ENCODE measurements at regions not wholly inside any gene's neighbourhood (a gene's known extent, or its start where the extent isn't known, plus 50 kb on each side); places are given as distances from the start of the nearest gene placed in this dataset.
A peak's percentile ranks its signal among the peaks of the same experiment; 100 is the strongest.
"Not testable (repeated sequence)": the region's sequence is repeated elsewhere in the genome, so short reads cannot be mapped to it uniquely, and the experiment has no call there.

DNA sequence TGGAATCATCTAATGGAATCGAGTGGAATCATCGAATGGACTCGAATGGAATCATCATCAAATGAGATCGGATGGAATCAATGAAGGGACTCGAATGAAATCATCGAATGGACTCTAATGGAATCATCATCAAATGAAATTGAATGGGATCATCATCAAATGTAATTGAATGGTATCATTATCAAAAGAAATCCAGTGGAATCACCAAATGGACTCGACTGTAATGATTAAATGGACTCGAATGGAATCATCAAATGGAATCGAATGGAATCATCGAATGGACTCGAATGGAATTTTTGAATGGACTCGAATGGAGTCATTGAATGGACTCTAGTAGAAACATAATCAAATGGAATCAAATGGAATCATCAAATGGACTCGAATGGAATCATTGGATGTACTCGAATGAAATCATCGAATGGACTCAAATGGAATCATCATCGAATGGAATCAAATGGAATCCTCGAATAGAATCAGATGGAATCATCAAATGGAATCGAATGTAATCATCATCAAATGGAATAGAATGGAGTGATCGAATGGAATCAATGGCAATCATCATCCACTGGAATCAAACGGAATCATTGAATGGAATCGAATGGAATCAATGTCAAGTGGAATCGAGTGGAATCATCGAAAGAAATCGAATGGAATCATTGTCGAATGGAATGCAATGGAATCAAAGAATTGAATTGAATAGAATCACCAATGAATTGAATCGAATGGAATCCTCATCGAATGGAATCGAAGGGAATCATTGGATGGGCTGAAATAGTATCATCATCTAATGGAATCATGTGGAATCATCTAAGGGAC is 234.2 kb downstream of the SHCBP1 start:
- DNase-seq: peak; percentile 42 to 61 (median 49)
- H3K27me3 Mint-ChIP-seq; H3K4me3 ChIP-seq (ENCODE audit: low read length in 2 of 2); POLR2A ChIA-PET (ENCODE audit: partially characterized antibody); CTCF ChIA-PET (ENCODE audit: partially characterized antibody); H3K27me3 ChIP-seq (ENCODE audit: insufficient read depth, low read length); H3K4me3 Mint-ChIP-seq; H3K4me1 Mint-ChIP-seq; H3K27ac Mint-ChIP-seq; intact Hi-C loops (cut with micrococcal nuclease); H3K36me3 ChIP-seq (ENCODE audit: insufficient read depth, low read length); H3K27ac ChIP-seq (ENCODE audit: low read depth, low read length); H3K4me1 ChIP-seq (ENCODE audit: insufficient read depth, low read length); H3K9me3 ChIP-seq (ENCODE audit: control insufficient read depth in 1 of 2, low read length in 2 of 2): not testable (repeated sequence)
- Mint-ChIP-seq H3K9me3 (peaks cover 7 to 32% (median 27%) of the 10 kb centered on the region in 8 donors), H3K36me3 (peaks cover 10 to 14% of the 10 kb centered on the region in 2 donors)

GRCh38 chr16:46386110-46386771 is 234.9 kb downstream of the SHCBP1 start:
- H3K27ac Mint-ChIP-seq: not testable (repeated sequence)
- DNase-seq: peak in 3 of 5 donors; percentile 34 to 61 (median 52)

DNA sequence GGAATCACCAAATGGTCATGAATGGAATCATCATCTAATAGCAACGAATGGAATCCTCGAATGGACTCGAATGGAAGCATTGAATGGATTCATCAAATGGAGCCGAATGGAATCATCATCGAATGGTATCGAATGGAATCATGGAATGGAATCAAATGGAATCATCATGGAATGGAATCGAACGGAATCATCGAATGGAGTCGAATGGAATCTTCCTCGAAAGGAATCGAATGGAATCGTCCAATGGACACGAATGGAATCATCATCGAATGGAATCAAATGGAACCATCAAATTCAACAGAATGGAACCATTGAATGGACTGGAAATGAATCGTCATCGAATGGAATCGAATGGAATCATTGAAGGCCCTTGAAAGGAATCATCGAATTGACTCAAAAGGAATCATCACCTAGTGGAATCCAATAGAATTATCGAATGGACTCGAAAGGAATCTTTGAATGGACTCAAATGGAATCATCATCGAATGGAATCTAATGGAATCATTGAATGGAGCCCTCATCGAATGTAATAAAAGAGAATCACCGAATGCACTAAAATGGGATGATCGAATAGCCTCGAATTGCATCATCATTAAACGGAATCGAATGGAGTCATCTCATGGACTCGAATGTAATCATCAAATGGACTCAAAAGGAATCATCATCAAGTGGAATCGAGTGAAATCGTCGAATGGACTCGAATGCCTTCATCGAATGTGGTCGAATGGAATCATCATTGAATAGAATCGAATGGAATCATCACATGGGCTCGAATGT is 236.7 kb downstream of the SHCBP1 start:
- intact Hi-C loops (cut with micrococcal nuclease); H3K27me3 ChIP-seq (ENCODE audit: insufficient read depth, low read length); H3K4me1 ChIP-seq (ENCODE audit: insufficient read depth, low read length); H3K27ac ChIP-seq (ENCODE audit: low read depth, low read length); H3K9me3 ChIP-seq (ENCODE audit: control insufficient read depth in 1 of 2, low read length in 2 of 2); CTCF ChIA-PET (ENCODE audit: partially characterized antibody); H3K27me3 Mint-ChIP-seq; H3K36me3 ChIP-seq (ENCODE audit: insufficient read depth, low read length); H3K4me3 ChIP-seq (ENCODE audit: low read length in 2 of 2); POLR2A ChIA-PET (ENCODE audit: partially characterized antibody); H3K27ac Mint-ChIP-seq; H3K4me3 Mint-ChIP-seq; H3K4me1 Mint-ChIP-seq: not testable (repeated sequence)
- Mint-ChIP-seq H3K9me3 (peaks cover 5 to 37% (median 25%) of the 10 kb centered on the region in 8 donors), H3K36me3 (peaks cover 8 to 13% of the 10 kb centered on the region in 2 donors)
- peak in 2 of 5 donors; percentile 20 to 41 for DNase-seq

More at GRCh38 chr16:46386110-46386771, 234.9 kb downstream of the SHCBP1 start:
- intact Hi-C loops (cut with micrococcal nuclease); H3K27ac ChIP-seq (ENCODE audit: low read depth, low read length); H3K4me3 ChIP-seq (ENCODE audit: low read length in 2 of 2); H3K36me3 ChIP-seq (ENCODE audit: insufficient read depth, low read length); H3K4me1 Mint-ChIP-seq; CTCF ChIA-PET (ENCODE audit: partially characterized antibody); H3K9me3 ChIP-seq (ENCODE audit: control insufficient read depth in 1 of 2, low read length in 2 of 2); H3K4me3 Mint-ChIP-seq; H3K27me3 ChIP-seq (ENCODE audit: insufficient read depth, low read length); POLR2A ChIA-PET (ENCODE audit: partially characterized antibody); H3K27me3 Mint-ChIP-seq; H3K4me1 ChIP-seq (ENCODE audit: insufficient read depth, low read length): not testable (repeated sequence)
- peaks cover 7 to 35% (median 28%) of the 10 kb centered on the region in 8 donors for H3K9me3 Mint-ChIP-seq
- peaks cover 10 to 15% of the 10 kb centered on the region in 2 donors for H3K36me3 Mint-ChIP-seq

DNA sequence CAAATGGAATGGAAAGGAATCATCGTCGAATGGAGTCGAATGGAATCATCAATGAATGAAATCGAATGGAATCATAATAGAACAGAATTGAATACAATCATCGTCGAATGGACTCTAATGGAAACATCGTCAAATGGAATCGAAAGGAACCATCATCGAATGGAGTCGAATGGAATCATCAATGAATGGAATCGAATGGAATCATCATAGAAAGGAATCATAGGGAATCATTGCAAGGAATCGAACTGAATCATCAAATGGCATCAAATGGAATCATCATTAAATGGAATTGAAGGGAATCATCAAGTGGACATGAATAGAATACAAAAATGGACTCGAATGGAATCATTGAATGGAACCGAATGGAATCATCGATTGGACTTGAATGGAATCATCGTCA is 237.6 kb downstream of the SHCBP1 start:
- H3K4me3 Mint-ChIP-seq; POLR2A ChIA-PET (ENCODE audit: partially characterized antibody); H3K4me3 ChIP-seq (ENCODE audit: low read length in 2 of 2); CTCF ChIA-PET (ENCODE audit: partially characterized antibody); H3K27me3 ChIP-seq (ENCODE audit: insufficient read depth, low read length); H3K9me3 ChIP-seq (ENCODE audit: control insufficient read depth in 1 of 2, low read length in 2 of 2); H3K4me1 Mint-ChIP-seq; H3K4me1 ChIP-seq (ENCODE audit: insufficient read depth, low read length); DNase-seq; H3K36me3 ChIP-seq (ENCODE audit: insufficient read depth, low read length); H3K27ac Mint-ChIP-seq; intact Hi-C loops (cut with micrococcal nuclease); H3K27me3 Mint-ChIP-seq; H3K27ac ChIP-seq (ENCODE audit: low read depth, low read length): not testable (repeated sequence)
- H3K9me3 Mint-ChIP-seq: peaks cover 5 to 37% (median 25%) of the 10 kb centered on the region in 8 donors
- H3K36me3 Mint-ChIP-seq: peaks cover 8 to 13% of the 10 kb centered on the region in 2 donors

DNA sequence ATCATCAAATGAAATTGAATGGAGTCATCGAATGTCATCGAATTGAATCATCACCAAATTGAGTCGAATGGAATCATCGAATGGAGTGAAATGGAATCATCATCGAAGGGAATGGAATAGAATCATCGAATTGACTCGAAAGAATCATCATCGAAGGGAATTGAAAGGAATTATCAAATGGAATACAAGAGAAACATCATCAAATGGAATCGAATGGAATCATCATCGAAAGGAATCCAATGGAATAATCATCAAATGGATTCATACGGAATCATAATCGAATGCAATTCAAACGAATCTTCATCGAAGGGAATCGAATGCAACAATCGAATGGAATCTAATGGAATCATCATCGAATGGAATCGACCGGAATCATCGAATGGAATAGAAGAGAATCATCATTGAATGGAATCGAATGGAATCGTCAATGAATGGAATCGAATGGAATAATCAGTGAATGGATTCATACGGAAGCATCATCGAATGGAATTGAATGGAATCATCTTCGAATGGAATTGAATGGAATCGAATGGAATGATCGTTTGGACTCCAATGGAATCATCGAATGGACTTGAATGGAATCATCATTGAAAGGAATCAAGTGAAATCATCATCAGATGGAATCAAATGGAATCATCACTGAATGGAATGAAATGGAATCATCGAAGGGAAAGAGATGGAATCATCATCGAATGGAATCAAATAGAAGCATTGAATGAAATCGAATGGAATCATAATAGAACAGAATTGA is 238.2 kb downstream of the SHCBP1 start:
- H3K27ac ChIP-seq (ENCODE audit: low read depth, low read length); H3K27me3 Mint-ChIP-seq; H3K9me3 ChIP-seq (ENCODE audit: control insufficient read depth in 1 of 2, low read length in 2 of 2); CTCF ChIA-PET (ENCODE audit: partially characterized antibody); H3K4me3 ChIP-seq (ENCODE audit: low read length in 2 of 2); H3K4me1 ChIP-seq (ENCODE audit: insufficient read depth, low read length); POLR2A ChIA-PET (ENCODE audit: partially characterized antibody); H3K27me3 ChIP-seq (ENCODE audit: insufficient read depth, low read length); intact Hi-C loops (cut with micrococcal nuclease); H3K27ac Mint-ChIP-seq; H3K4me1 Mint-ChIP-seq; H3K4me3 Mint-ChIP-seq; H3K36me3 ChIP-seq (ENCODE audit: insufficient read depth, low read length): not testable (repeated sequence)
- peaks cover 5 to 36% (median 24%) of the 10 kb centered on the region in 8 donors for H3K9me3 Mint-ChIP-seq
- peak in 1 of 5 donors; percentile 12 for DNase-seq
- peaks cover 8 to 13% of the 10 kb centered on the region in 2 donors for H3K36me3 Mint-ChIP-seq

DNA sequence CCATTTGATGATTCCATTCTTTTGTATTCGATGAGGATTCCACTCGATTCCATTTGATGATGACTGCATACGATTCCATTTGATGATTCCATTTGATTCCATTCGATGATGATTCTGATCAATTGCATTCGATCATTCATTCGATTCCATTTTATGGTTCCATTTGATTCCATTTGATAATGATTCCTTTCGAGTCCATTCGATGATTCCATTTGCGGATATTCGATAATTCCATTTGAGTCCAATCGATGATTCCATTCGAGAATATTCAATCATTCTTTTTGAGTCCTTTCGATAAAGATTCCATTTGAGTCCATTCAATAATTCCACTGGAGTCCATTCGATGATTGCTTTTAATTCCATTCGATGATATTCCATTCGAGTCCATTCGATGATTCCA is 239.1 kb downstream of the SHCBP1 start:
- H3K27ac ChIP-seq (ENCODE audit: low read depth, low read length); DNase-seq; H3K4me1 Mint-ChIP-seq; POLR2A ChIA-PET (ENCODE audit: partially characterized antibody); H3K9me3 ChIP-seq (ENCODE audit: control insufficient read depth in 1 of 2, low read length in 2 of 2); H3K27ac Mint-ChIP-seq; H3K36me3 ChIP-seq (ENCODE audit: insufficient read depth, low read length); H3K4me3 ChIP-seq (ENCODE audit: low read length in 2 of 2); H3K4me3 Mint-ChIP-seq; H3K27me3 ChIP-seq (ENCODE audit: insufficient read depth, low read length); intact Hi-C loops (cut with micrococcal nuclease); H3K27me3 Mint-ChIP-seq; H3K4me1 ChIP-seq (ENCODE audit: insufficient read depth, low read length); CTCF ChIA-PET (ENCODE audit: partially characterized antibody); H3K36me3 Mint-ChIP-seq: not testable (repeated sequence)
- H3K9me3 Mint-ChIP-seq: peaks cover 2 to 29% (median 18%) of the 10 kb centered on the region in 8 donors

DNA sequence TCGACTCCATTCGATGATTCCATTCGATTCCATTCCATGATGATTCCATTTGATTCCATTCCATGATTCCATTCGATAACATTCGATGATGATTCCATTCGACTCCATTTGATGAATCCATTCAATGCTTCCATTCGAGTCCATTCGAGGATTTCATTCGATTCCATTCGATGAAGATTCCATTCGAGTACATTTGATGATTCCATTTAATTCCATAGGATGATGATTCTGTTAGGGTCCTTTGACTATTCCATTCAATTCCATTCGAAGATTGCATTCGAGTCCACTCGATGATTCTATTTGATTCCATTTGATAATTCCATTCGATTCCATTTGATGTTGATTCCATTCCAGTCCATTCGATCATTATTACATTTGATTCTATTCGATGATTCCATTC is 239.8 kb downstream of the SHCBP1 start:
- H3K27ac Mint-ChIP-seq; H3K9me3 ChIP-seq (ENCODE audit: control insufficient read depth in 1 of 2, low read length in 2 of 2); DNase-seq; POLR2A ChIA-PET (ENCODE audit: partially characterized antibody); H3K4me1 ChIP-seq (ENCODE audit: insufficient read depth, low read length); H3K27me3 ChIP-seq (ENCODE audit: insufficient read depth, low read length); H3K27me3 Mint-ChIP-seq; H3K36me3 ChIP-seq (ENCODE audit: insufficient read depth, low read length); H3K36me3 Mint-ChIP-seq; H3K27ac ChIP-seq (ENCODE audit: low read depth, low read length); CTCF ChIA-PET (ENCODE audit: partially characterized antibody); intact Hi-C loops (cut with micrococcal nuclease); H3K4me1 Mint-ChIP-seq; H3K4me3 Mint-ChIP-seq; H3K4me3 ChIP-seq (ENCODE audit: low read length in 2 of 2): not testable (repeated sequence)
- peaks cover 2 to 25% (median 15%) of the 10 kb centered on the region in 8 donors for H3K9me3 Mint-ChIP-seq

Measured in CD4-positive, alpha-beta memory T cell (primary cell).